Keratinocyte (primary cell): ENCODE measurements at regions not wholly inside any gene's neighbourhood (a gene's known extent, or its start where the extent isn't known, plus 50 kb on each side); places are given as distances from the start of the nearest gene placed in this dataset.

Source experiments
- CTCF ChIP-seq, 3 experiments: IDR thresholded peaks in 1 of 3; conservative IDR thresholded peaks in 1 of 3; optimal IDR thresholded peaks in 1 of 3; 2 replicates in 2 of 3; 3 replicates in 1 of 3; pipeline versions ENCODE3 to v1.5.1; 2011; ENCODE audit warnings: low read length in 3 of 3, mild to moderate bottlenecking in 3 of 3, moderate library complexity in 2 of 3, control low read depth in 1 of 3, inconsistent platforms in 1 of 3; ENCODE audit not compliant: insufficient read depth in 2 of 3; ENCODE audit errors: extremely low read depth in 1 of 3
- EZH2 ChIP-seq: IDR thresholded peaks from one replicate; pipeline ENCODE4 v1.6.1; 2012; ENCODE audit warnings: inconsistent platforms, mild to moderate bottlenecking, low read length, moderate library complexity

- TF ChIP-seq CTCF (optimal IDR thresholded peaks at IDR 0.05 in 1 of 3, IDR thresholded peaks at IDR 0.05 in 1 of 3, conservative IDR thresholded peaks at IDR 0.05 in 1 of 3; ENCODE audit: extremely low read depth in 1 of 3, insufficient read depth in 2 of 3, low read length in 3 of 3): no peak
- TF ChIP-seq EZH2: no peak
Measured at GRCh38 chr11:116544721-116545120, 228.1 kb downstream of the BUD13 start.
